HepG2 (cell line): ENCODE measurements at regions not wholly inside any gene's neighbourhood (a gene's known extent, or its start where the extent isn't known, plus 50 kb on each side); places are given as distances from the start of the nearest gene placed in this dataset.
A peak's percentile ranks its signal among the peaks of the same experiment; 100 is the strongest.

ENCODE experiments used
- ATAC-seq: fragments of 200-7000 bp; cut with Tn5 transposase; 3 replicates; pipeline ENCODE4 v1.9.1; 2020; ENCODE audit warnings: mild to moderate bottlenecking, moderate library complexity
- BruUV-seq: library from RNA; stranded (reverse); fragments of 400-500 nt; replicated peaks from 2 replicates; lab custom pipeline; 2021; lab: Mats Ljungman, UMichigan
- CTCF ChIA-PET: fragments of 300-600 bp; formaldehyde crosslinking; extraction: SDS; loops from one replicate; lab custom pipeline; 2021; ENCODE audit warnings: low total read pairs, inconsistent platforms, low intra/inter-chr PET ratio; lab: Yijun Ruan, JAX
- POLR2A ChIA-PET: fragments of 350-600 bp; sonication (Branson Sonifier 250); formaldehyde crosslinking; loops from one replicate; lab custom pipeline; 2020; ENCODE audit warnings: antibody characterized with exemption, inconsistent platforms; lab: Yijun Ruan, JAX
- DNase-seq: peaks from one replicate; pipeline ENCODE4 v3.0.0-alpha.2; 2015; ENCODE audit warnings: low spot score
- FAIRE-seq: peaks from 3 replicates; lab custom pipeline; 2011; peaks lifted over from hg19 to GRCh38; lab: Jason Lieb, UNC
- H2AFZ ChIP-seq: one replicate; pipeline ENCODE4 v1.6.1; 2011; ENCODE audit warnings: low read length, inconsistent platforms
- H3K27ac ChIP-seq: fragments of 300-600 bp; 3 replicates; pipeline ENCODE4 v1.8.0; 2011; ENCODE audit warnings: mixed run types, mild to moderate bottlenecking, mixed read lengths, low read length, inconsistent platforms; ENCODE audit not compliant: insufficient read depth; ENCODE audit errors: extremely low read length
- H3K27me3 ChIP-seq, 2 experiments: fragments of 200-600 bp in 1 of 2; 2 replicates in 1 of 2; 3 replicates in 1 of 2; pipeline versions ENCODE4 v1.6.0 to v1.8.0; 2011; ENCODE audit warnings: low read length in 2 of 2, mild to moderate bottlenecking in 2 of 2, moderate library complexity in 2 of 2, inconsistent platforms in 1 of 2; ENCODE audit not compliant: insufficient read depth in 2 of 2, control insufficient read depth in 1 of 2
- H3K36me3 ChIP-seq, 2 experiments: fragments of 200-600 bp in 1 of 2; replicated peaks in 1 of 2; 2 replicates in 1 of 2; 3 replicates in 1 of 2; pipeline versions ENCODE4 v1.5.1 to v1.8.0; 2011; ENCODE audit warnings: low read length in 2 of 2, inconsistent platforms in 1 of 2; ENCODE audit not compliant: insufficient read depth in 2 of 2, control insufficient read depth in 1 of 2
- H3K4me1 ChIP-seq: 2 replicates; pipeline ENCODE4 v1.5.1; 2012; ENCODE audit warnings: low read length, inconsistent platforms; ENCODE audit not compliant: insufficient read depth
- H3K4me2 ChIP-seq: 2 replicates; pipeline ENCODE4 v1.6.0; 2011; ENCODE audit warnings: low read depth, low read length, inconsistent platforms
- H3K4me3 ChIP-seq, 3 experiments: fragments of 200-600 bp in 1 of 3; sonication (generic), shearing (Covaris generic) in 1 of 3; replicated peaks in 1 of 3; 2 replicates each; pipeline ENCODE4 v1.5.1; 2011 to 2016; ENCODE audit warnings: low read length in 3 of 3, inconsistent platforms in 2 of 3, low read depth in 2 of 3, mild to moderate bottlenecking in 2 of 3, control low read depth in 1 of 3, mixed read lengths in 1 of 3; ENCODE audit not compliant: insufficient read depth in 1 of 3
- H3K79me2 ChIP-seq: one replicate; pipeline ENCODE4 v1.6.1; 2011; ENCODE audit warnings: low read length, inconsistent platforms; ENCODE audit not compliant: insufficient read depth
- H3K9ac ChIP-seq: 2 replicates; pipeline ENCODE4 v1.6.0; 2011; ENCODE audit warnings: mild to moderate bottlenecking, low read depth, low read length, inconsistent platforms; ENCODE audit not compliant: insufficient read depth
- H3K9me3 ChIP-seq: 2 replicates; pipeline ENCODE4 v1.5.1; 2012; ENCODE audit warnings: mild to moderate bottlenecking, low read length
- H4K20me1 ChIP-seq: 2 replicates; pipeline ENCODE4 v1.6.0; 2011; ENCODE audit warnings: inconsistent platforms, mild to moderate bottlenecking, low read length, moderate library complexity; ENCODE audit not compliant: insufficient read depth
- RAD51 ChIP-seq: fragments of 450-650 bp; IDR thresholded peaks from 2 replicates; pipeline ENCODE4 v1.6.1; 2016; ENCODE audit warnings: borderline replicate concordance
- ZBTB33 ChIP-seq: sonication (generic); formaldehyde crosslinking; IDR thresholded peaks from 2 replicates; pipeline ENCODE4 v1.4.0; 2020; ENCODE audit warnings: missing genetic modification reagents
- ZNF510 ChIP-seq: sonication (generic); formaldehyde crosslinking; IDR thresholded peaks from 2 replicates; pipeline ENCODE4 v1.4.0; 2020; ENCODE audit warnings: low read depth, mild to moderate bottlenecking, missing genetic modification reagents
- ZNF761 ChIP-seq: sonication (generic); formaldehyde crosslinking; conservative IDR thresholded peaks from 2 replicates; pipeline ENCODE4 v1.4.0; 2020; ENCODE audit warnings: mild to moderate bottlenecking, missing genetic modification reagents
- WGBS: methylation state at CpG from one replicate; pipeline ENCODE4 v1.1.6; 2017; ENCODE audit warnings: low lambda C conversion rate; 5-methylcytosine and 5-hydroxymethylcytosine counted together
- in situ Hi-C: cut with HindIII; loops from 2 replicates; pipeline ENCODE4 v1.10.0; 2017; ENCODE audit warnings: low pct_unique_long_range_greater_than_20kb; ENCODE audit not compliant: extremely low pct_ligation_motif_present
- intact Hi-C: fragments of 100-400 bp; cut with micrococcal nuclease; formaldehyde crosslinking; loops from one replicate; pipeline ENCODE4 v1.10.0; 2022; ENCODE audit not compliant: unreplicated experiment
- TF ChIP-seq, protein P1 (sequence below): sonication (generic); formaldehyde crosslinking; IDR thresholded peaks from 2 replicates; pipeline ENCODE4 v1.4.0; 2020; ENCODE audit warnings: missing genetic modification reagents, borderline replicate concordance
- TF ChIP-seq, protein P2 (sequence below): sonication (generic); formaldehyde crosslinking; IDR thresholded peaks from 2 replicates; pipeline ENCODE4 v1.8.1; 2023; ENCODE audit warnings: mild to moderate bottlenecking, inconsistent platforms, moderate library complexity, missing genetic modification reagents, borderline replicate concordance
- TF ChIP-seq, protein P3 (sequence below), 2 experiments: sonication (generic) in 1 of 2; formaldehyde crosslinking in 1 of 2; IDR thresholded peaks; 2 replicates each; pipeline versions ENCODE4 v1.5.1 to v1.6.1; 2011 to 2020; ENCODE audit warnings: borderline replicate concordance in 1 of 2, low read depth in 1 of 2, low read length in 1 of 2, mild to moderate bottlenecking in 1 of 2, missing genetic modification reagents in 1 of 2, moderate library complexity in 1 of 2

GRCh38 chr22:27065279-27065678, 407.9 kb downstream of the MIAT start:
- WGBS, result 24% methylated on average over 9 of the region's 9 CpGs
- no peaks in the 10 kb centered on the region for H4K20me1 ChIP-seq
- in situ Hi-C loops, result no loop called here
- intact Hi-C loops, result no loop called here
- 0 out of 5 replicates have a peak, but pooled peaks cover 0 to 5% of the 10 kb centered on the region in 2 experiments for H3K27me3 ChIP-seq
- no peaks in the 10 kb centered on the region for H3K9me3 ChIP-seq
- H3K36me3 ChIP-seq, result no peaks in the 10 kb centered on the region
- H2AFZ ChIP-seq, result no peak overlapping the region
- ChIA-PET CTCF (no interaction called here), POLR2A (no interaction called here)
- no TSS peak for BruUV-seq
- ATAC-seq, result no peak
- H3K9ac ChIP-seq, result no peak overlapping the region
- H3K4me2 ChIP-seq, result no peak overlapping the region
- no peak for DNase-seq
- no peak overlapping the region for H3K27ac ChIP-seq
- H3K4me1 ChIP-seq, result no peaks in the 10 kb centered on the region
- no peak for FAIRE-seq
- no peaks in the 10 kb centered on the region for H3K79me2 ChIP-seq
- H3K4me3 ChIP-seq, result no peak overlapping the region
- TF ChIP-seq, protein P1, sequence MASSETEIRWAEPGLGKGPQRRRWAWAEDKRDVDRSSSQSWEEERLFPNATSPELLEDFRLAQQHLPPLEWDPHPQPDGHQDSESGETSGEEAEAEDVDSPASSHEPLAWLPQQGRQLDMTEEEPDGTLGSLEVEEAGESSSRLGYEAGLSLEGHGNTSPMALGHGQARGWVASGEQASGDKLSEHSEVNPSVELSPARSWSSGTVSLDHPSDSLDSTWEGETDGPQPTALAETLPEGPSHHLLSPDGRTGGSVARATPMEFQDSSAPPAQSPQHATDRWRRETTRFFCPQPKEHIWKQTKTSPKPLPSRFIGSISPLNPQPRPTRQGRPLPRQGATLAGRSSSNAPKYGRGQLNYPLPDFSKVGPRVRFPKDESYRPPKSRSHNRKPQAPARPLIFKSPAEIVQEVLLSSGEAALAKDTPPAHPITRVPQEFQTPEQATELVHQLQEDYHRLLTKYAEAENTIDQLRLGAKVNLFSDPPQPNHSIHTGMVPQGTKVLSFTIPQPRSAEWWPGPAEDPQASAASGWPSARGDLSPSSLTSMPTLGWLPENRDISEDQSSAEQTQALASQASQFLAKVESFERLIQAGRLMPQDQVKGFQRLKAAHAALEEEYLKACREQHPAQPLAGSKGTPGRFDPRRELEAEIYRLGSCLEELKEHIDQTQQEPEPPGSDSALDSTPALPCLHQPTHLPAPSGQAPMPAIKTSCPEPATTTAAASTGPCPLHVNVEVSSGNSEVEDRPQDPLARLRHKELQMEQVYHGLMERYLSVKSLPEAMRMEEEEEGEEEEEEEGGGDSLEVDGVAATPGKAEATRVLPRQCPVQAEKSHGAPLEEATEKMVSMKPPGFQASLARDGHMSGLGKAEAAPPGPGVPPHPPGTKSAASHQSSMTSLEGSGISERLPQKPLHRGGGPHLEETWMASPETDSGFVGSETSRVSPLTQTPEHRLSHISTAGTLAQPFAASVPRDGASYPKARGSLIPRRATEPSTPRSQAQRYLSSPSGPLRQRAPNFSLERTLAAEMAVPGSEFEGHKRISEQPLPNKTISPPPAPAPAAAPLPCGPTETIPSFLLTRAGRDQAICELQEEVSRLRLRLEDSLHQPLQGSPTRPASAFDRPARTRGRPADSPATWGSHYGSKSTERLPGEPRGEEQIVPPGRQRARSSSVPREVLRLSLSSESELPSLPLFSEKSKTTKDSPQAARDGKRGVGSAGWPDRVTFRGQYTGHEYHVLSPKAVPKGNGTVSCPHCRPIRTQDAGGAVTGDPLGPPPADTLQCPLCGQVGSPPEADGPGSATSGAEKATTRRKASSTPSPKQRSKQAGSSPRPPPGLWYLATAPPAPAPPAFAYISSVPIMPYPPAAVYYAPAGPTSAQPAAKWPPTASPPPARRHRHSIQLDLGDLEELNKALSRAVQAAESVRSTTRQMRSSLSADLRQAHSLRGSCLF (CRISPR knock-in tag), result no peak
- TF ChIP-seq RAD51 (peak; percentile 72), ZNF761 (CRISPR knock-in tag) (no peak), ZBTB33 (CRISPR knock-in tag) (no peak), ZNF510 (CRISPR knock-in tag) (no peak)
- TF ChIP-seq, protein P2, sequence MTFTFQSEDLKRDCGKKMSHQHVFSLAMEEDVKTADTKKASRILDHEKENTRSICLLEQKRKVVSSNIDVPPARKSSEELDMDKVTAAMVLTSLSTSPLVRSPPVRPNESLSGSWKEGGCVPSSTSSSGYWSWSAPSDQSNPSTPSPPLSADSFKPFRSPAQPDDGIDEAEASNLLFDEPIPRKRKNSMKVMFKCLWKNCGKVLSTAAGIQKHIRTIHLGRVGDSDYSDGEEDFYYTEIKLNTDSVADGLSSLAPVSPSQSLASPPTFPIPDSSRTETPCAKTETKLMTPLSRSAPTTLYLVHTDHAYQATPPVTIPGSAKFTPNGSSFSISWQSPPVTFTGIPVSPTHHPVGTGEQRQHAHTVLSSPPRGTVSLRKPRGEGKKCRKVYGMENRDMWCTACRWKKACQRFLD (CRISPR knock-in tag), result no peak
- TF ChIP-seq, protein P3, sequence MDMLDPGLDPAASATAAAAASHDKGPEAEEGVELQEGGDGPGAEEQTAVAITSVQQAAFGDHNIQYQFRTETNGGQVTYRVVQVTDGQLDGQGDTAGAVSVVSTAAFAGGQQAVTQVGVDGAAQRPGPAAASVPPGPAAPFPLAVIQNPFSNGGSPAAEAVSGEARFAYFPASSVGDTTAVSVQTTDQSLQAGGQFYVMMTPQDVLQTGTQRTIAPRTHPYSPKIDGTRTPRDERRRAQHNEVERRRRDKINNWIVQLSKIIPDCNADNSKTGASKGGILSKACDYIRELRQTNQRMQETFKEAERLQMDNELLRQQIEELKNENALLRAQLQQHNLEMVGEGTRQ (IDR thresholded peaks at IDR 0.05; ENCODE audit: low read depth, low read length), result peak; percentile 13; the same call in 1 of the 2 replicates
- TF ChIP-seq, protein P3 (CRISPR knock-in tag; IDR thresholded peaks at IDR 0.05; ENCODE audit: borderline replicate concordance), result no peak
